GM12874 (cell line): ENCODE measurements at regions not wholly inside any gene's neighbourhood (a gene's known extent, or its start where the extent isn't known, plus 50 kb on each side); places are given as distances from the start of the nearest gene placed in this dataset.

Experiments used
- TF ChIP-seq, protein P1 (sequence below): IDR thresholded peaks from 2 replicates; pipeline ENCODE4 v1.5.1; 2011; ENCODE audit warnings: low read depth, mild to moderate bottlenecking, control low read depth, low read length, moderate library complexity; ENCODE audit not compliant: insufficient read depth

DNA sequence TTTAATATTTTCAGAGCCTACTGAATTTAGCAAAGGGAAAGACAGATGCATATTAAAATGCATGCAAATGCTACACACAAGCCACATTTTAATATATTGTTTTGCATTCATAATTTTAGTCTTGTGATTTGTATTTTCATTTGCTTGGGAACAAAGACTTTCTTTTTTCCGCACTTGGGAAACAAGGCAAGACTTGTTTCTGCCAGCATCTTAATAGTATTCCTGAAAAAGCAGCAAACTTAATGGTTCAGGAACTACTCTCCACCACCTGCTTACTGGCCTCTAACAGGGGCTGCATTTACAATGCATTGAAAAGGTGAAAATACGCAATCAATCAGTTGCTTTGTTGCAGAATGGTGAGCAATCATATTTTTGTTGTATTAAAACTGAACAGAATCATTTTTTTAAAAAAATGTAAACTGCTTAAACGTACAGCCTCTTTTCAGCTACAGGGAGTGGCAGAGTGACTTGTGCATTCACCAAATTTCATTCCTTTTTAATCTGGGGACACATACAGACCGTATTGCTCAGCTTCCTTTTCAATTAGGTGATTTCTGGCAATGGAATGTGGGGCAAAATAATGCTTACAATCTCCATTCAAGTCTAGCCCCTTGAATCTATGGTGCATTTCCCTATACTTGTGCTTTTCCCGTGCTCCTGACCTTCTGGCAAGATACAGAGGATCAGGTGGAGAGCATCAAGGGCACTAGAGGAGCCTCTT, 144.1 kb upstream of the BTG1 start:
- TF ChIP-seq, protein P1, sequence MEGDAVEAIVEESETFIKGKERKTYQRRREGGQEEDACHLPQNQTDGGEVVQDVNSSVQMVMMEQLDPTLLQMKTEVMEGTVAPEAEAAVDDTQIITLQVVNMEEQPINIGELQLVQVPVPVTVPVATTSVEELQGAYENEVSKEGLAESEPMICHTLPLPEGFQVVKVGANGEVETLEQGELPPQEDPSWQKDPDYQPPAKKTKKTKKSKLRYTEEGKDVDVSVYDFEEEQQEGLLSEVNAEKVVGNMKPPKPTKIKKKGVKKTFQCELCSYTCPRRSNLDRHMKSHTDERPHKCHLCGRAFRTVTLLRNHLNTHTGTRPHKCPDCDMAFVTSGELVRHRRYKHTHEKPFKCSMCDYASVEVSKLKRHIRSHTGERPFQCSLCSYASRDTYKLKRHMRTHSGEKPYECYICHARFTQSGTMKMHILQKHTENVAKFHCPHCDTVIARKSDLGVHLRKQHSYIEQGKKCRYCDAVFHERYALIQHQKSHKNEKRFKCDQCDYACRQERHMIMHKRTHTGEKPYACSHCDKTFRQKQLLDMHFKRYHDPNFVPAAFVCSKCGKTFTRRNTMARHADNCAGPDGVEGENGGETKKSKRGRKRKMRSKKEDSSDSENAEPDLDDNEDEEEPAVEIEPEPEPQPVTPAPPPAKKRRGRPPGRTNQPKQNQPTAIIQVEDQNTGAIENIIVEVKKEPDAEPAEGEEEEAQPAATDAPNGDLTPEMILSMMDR, result no peak

DNA sequence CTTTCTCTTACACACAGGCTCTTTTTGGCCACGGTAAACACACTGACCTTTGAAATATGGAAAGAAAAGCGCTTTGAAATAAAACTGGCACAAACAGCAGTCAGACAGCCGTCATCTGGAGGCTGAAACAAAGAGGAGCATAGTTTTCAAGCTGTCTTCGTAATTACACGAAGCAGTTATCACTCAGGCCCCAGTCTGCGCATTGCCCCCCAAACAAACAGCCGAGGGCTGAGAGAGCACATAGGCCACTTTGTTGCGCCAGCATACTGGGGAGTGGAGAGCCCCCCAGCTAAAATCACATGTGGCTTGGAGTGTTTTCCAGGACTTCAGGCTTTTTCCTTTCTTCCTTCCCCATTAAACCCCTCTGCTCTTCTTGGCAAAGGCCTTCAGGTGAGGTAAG, 142.9 kb upstream of the BTG1 start:
- TF ChIP-seq, protein P1, result no peak

DNA sequence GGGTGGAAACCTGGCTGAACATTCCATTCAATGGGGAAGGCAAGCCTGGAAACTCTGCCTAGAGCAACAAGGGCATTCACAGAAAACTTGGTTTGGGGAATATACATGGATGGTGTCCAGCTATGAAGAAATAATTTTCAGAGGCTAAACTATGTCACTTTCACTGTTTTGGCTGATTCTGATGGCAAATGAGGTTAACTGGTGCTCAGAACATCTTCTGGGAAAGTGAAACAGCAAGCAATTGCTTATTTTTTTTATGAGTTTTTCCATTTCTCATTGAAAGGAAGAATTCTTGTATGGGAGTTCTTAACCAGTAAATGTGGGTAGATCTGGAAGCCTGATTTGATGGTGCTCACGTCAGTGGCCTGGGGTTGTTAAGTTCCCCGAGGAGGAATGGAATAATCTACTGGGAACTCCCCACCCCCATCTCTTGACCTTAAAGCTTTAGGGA, 132.8 kb upstream of the BTG1 start:
- TF ChIP-seq, protein P1, result no peak

DNA sequence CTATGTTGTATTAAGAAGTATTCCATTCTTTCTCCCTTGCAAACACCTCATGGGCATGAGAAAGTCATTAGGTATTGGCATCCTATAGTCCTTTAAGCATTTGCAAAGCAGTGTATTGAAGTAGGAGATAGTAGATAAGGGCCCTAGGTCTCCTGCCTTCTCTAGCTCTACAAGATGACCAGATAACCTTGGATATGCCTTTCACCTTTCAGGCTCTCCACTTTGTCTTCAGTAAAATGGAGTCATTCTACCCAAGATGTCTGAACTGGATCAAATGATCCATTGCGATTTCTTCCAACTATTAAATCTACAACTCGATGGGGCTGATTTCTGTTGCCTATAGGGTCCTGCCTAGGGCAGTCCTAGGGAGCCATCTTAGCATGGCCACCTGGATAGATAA, 132.1 kb upstream of the BTG1 start:
- TF ChIP-seq, protein P1, result no peak

DNA sequence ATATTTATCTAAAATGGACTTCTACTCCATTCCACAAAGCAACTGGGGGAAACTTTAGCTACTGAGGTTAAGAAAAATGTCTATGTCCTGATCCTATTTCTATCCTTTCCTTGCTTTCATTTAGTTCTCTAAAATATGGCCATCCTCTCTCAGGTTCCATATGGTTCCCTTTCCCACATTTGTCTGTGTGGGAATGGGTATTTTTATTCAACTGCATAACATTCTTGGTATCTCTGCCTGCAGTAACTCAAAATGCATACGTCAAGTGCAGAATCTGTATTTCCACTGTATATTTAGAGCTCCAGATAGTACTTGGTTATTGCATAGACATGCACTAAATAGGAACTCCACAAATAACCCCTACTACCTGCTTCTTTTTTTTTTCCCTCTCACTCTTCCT, 130.6 kb upstream of the BTG1 start:
- TF ChIP-seq, protein P1, result no peak

DNA sequence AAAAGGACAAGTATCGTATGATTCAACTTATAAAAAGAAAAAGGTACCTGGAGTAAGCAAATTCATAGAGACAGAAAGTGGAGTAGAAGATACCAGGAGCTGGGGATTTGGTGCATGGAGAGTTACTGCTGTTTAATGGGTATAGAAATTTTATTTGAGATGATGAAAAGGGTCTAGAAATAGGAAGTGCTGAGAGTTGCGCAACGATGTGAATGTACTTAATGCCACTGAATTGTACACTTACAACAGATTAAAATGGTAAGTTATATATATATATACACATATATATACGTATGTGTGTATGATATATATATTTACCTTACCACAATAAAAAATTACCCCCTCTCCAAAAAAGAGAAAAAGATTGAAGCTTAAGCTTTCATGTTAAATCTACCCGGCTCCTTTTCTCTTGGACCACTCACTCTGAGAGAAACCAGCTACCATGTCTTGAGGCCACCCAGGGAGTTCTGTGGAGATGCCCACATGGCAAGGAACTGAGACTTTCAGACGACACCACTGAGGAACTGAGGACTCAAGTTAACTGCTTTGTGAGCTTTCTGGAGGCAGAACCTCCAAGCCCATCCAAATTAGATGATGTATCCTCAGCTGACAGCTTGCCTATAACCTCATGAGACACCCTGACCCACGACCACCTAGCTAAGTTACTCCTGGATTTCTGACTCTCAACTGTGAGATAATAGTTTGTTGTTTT, 130.0 kb upstream of the BTG1 start:
- TF ChIP-seq, protein P1, result no peak

DNA sequence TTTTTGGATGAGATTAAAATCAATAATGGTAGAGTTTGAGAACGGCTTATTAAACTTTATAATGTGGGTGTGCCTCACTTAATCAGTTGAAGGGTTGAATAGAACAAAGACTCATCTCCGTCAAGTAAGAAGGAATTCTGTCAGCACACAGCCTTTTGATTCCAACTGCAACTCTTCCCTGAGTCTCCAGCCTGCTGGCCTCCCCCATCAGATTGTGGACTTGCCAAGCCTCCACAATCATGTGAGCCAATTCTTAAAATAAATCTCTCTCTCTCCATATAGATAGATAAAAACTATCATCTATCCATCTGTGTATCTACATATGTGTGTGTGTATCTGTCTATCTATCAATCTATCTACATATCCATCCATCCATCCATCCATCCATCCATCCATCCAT, 127.4 kb upstream of the BTG1 start:
- TF ChIP-seq, protein P1, result no peak
